Suprapubic skin (tissue), 4 donors: ENCODE measurements at regions not wholly inside any gene's neighbourhood (a gene's known extent, or its start where the extent isn't known, plus 50 kb on each side); places are given as distances from the start of the nearest gene placed in this dataset.

Experiments
- CTCF ChIP-seq, 2 donors: fragments of 200-600 bp in 1 of 2; fragments of 450-650 bp in 1 of 2; sonication (generic) in 1 of 2; IDR thresholded peaks; one replicate each; pipeline ENCODE4 v1.5.1; 2016 to 2019; ENCODE audit warnings: antibody characterized with exemption in 2 of 2, mild to moderate bottlenecking in 1 of 2, moderate library complexity in 1 of 2
- EP300 ChIP-seq: sonication (generic); formaldehyde crosslinking; IDR thresholded peaks from one replicate; pipeline ENCODE4 v1.6.1; 2017; ENCODE audit warnings: antibody characterized with exemption
- POLR2A ChIP-seq, 2 donors: fragments of 450-650 bp; IDR thresholded peaks; one replicate each; pipeline ENCODE4 v1.6.1; 2017; ENCODE audit warnings: antibody characterized with exemption in 2 of 2, mild to moderate bottlenecking in 2 of 2, moderate library complexity in 2 of 2
- POLR2AphosphoS5 ChIP-seq, 3 donors: sonication (generic); formaldehyde crosslinking; IDR thresholded peaks; one replicate each; pipeline ENCODE4 v1.6.1; 2017; ENCODE audit warnings: antibody characterized with exemption in 3 of 3

DNA sequence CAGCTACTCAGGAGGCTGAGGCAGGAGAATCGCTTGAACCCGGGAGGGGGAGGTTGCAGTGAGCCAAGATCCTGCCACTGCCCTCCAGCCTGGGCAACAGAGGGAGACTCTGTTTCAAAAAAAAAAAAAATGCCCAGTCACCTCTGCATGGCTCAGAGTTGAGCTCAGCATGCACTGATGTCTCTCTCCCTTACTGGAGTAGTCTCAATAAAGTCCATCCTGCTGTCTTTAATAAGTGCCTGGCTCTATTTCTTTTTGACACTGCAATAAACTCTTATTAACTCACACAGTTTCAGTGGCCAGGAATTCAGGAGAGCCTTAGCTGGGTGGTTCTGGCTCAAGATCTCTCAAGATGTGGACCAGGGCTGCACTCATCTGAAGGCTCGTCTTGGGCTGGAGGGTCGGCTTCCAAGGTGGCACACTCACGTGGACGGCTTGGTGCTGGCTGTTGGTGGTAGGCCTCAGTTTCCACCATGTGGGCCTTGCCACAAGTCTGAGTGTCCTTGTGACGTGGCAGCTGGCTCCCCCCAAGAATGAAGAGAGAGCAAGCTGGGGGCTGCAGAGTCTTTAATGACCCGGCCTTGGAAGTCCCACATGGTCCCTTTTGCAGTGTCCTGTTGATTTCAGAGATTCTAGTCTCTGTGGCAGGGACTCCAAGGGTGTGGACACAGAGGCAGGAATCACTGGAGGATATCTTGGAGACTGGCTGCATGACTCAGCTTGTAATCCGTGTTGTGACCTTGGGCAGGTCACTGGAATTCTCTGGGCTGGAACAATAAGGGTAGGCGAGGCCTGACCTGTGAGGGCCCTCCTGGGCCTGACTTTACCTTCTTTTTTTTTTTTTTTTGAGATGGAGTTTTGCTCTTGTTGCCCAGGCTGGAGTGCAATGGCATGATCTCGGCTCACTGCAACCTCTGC, 85.9 kb upstream of the KMT2C start:
- no peak for TF ChIP-seq CTCF (IDR thresholded peaks at IDR 0.05)
- no peak for TF ChIP-seq POLR2A (IDR thresholded peaks at IDR 0.05)
- TF ChIP-seq POLR2AphosphoS5 (IDR thresholded peaks at IDR 0.05), result no peak
- no peak for TF ChIP-seq EP300
